K562 (cell line): ENCODE measurements at regions not wholly inside any gene's neighbourhood (a gene's known extent, or its start where the extent isn't known, plus 50 kb on each side); places are given as distances from the start of the nearest gene placed in this dataset.

Experiments used
- ATAC-seq: fragments of 200-7000 bp; cut with Tn5 transposase; 3 replicates; pipeline ENCODE4 v1.9.1; 2020; ENCODE audit warnings: moderate library complexity
- BruUV-seq: library from RNA; stranded (reverse); fragments of 400-500 nt; replicated peaks from 2 replicates; lab custom pipeline; 2021; lab: Mats Ljungman, UMichigan
- CTCF ChIA-PET: fragments of 300-600 bp; formaldehyde crosslinking; extraction: SDS; loops from one replicate; lab custom pipeline; 2021; ENCODE audit warnings: low intra/inter-chr PET ratio; lab: Yijun Ruan, JAX
- POLR2A ChIA-PET: fragments of 300-600, 350-650 bp; sonication (Branson Sonifier 250); formaldehyde crosslinking; extraction: SDS; loops from one replicate; lab custom pipeline; 2021; ENCODE audit warnings: antibody characterized with exemption, inconsistent platforms; lab: Yijun Ruan, JAX
- DNase-seq, 4 experiments: peaks; one replicate each; pipeline versions ENCODE4 v3.0.0 to v3.0.0-alpha.2; 2011 to 2018; ENCODE audit warnings: low spot score in 3 of 4, mixed read lengths in 3 of 4; ENCODE audit errors: extremely low read depth in 1 of 4
- FAIRE-seq: peaks from 2 replicates; lab custom pipeline; 2011; peaks lifted over from hg19 to GRCh38; lab: Jason Lieb, UNC
- H2AFZ ChIP-seq: 2 replicates; pipeline ENCODE4 v1.6.0; 2011; ENCODE audit warnings: low read depth, low read length, control low read depth, inconsistent platforms
- H3K27ac ChIP-seq: fragments of 200-600 bp; 3 replicates; pipeline ENCODE4 v1.8.0; 2011; ENCODE audit warnings: low read depth, mild to moderate bottlenecking, control low read depth, inconsistent platforms, low read length, moderate library complexity, mixed read lengths; ENCODE audit errors: extremely low read depth
- H3K27me3 ChIP-seq, 2 experiments: fragments of 300-600 bp in 1 of 2; 2 replicates in 1 of 2; 3 replicates in 1 of 2; pipeline versions ENCODE4 v1.6.0 to v1.8.0; 2011; ENCODE audit warnings: inconsistent platforms in 2 of 2, low read length in 2 of 2, mild to moderate bottlenecking in 1 of 2, mixed read lengths in 1 of 2, moderate library complexity in 1 of 2; ENCODE audit not compliant: control insufficient read depth in 2 of 2, insufficient read depth in 2 of 2
- H3K36me3 ChIP-seq: fragments of 300-600 bp; 3 replicates; pipeline ENCODE4 v1.8.0; 2011; ENCODE audit warnings: mild to moderate bottlenecking, low read length, inconsistent platforms; ENCODE audit not compliant: control insufficient read depth, insufficient read depth
- H3K4me1 ChIP-seq, 2 experiments: fragments of 200-600 bp in 1 of 2; replicated peaks in 1 of 2; 2 replicates in 1 of 2; 3 replicates in 1 of 2; pipeline versions ENCODE4 v1.5.1 to v1.8.0; 2011; ENCODE audit warnings: inconsistent platforms in 2 of 2, low read length in 2 of 2, mild to moderate bottlenecking in 1 of 2, mixed read lengths in 1 of 2, moderate library complexity in 1 of 2; ENCODE audit not compliant: control insufficient read depth in 2 of 2, insufficient read depth in 2 of 2
- H3K4me2 ChIP-seq: 2 replicates; pipeline ENCODE4 v1.6.1; 2011; ENCODE audit warnings: low read length, control low read depth, inconsistent platforms, mixed read lengths; ENCODE audit not compliant: insufficient read depth
- H3K4me3 ChIP-seq: fragments of 200-600 bp; sonication (generic), shearing (Covaris generic); 2 replicates; pipeline ENCODE4 v1.5.1; 2016; ENCODE audit warnings: control low read depth, inconsistent platforms
- H3K79me2 ChIP-seq: fragments of 200-600 bp; 3 replicates; pipeline ENCODE4 v1.8.0; 2011; ENCODE audit warnings: low read length, inconsistent platforms; ENCODE audit not compliant: control insufficient read depth, insufficient read depth
- H3K9ac ChIP-seq, 2 experiments: 2 replicates each; pipeline versions ENCODE4 v1.6.0 to v1.6.1; 2011; ENCODE audit warnings: low read depth in 2 of 2, low read length in 2 of 2, control low read depth in 1 of 2, inconsistent platforms in 1 of 2, mild to moderate bottlenecking in 1 of 2, mixed read lengths in 1 of 2; ENCODE audit not compliant: insufficient read depth in 1 of 2
- H3K9me1 ChIP-seq: one replicate; pipeline ENCODE4 v1.6.0; 2011; ENCODE audit warnings: inconsistent platforms, mild to moderate bottlenecking, low read length, moderate library complexity; ENCODE audit not compliant: control insufficient read depth, insufficient read depth
- H3K9me3 ChIP-seq: replicated peaks from 2 replicates; pipeline ENCODE4 v1.5.1; 2011; ENCODE audit warnings: low read depth, low read length, inconsistent platforms; ENCODE audit not compliant: control insufficient read depth, insufficient read depth
- H4K20me1 ChIP-seq: replicated peaks from 2 replicates; pipeline ENCODE4 v1.6.1; 2011; ENCODE audit warnings: low read length, inconsistent platforms, mixed read lengths; ENCODE audit not compliant: control insufficient read depth, insufficient read depth
- E2F4 ChIP-seq: sonication (generic); formaldehyde crosslinking; IDR thresholded peaks from 2 replicates; pipeline ENCODE4 v1.8.0; 2022; ENCODE audit warnings: mild to moderate bottlenecking, low read depth, missing genetic modification reagents
- FOXO4 ChIP-seq: fragments of 450-650 bp; formaldehyde crosslinking; IDR thresholded peaks from 2 replicates; pipeline ENCODE4 v1.4.0; 2020; ENCODE audit warnings: mild to moderate bottlenecking, moderate library complexity
- JUND ChIP-seq, 2 experiments: IDR thresholded peaks; 2 replicates in 1 of 2; 3 replicates in 1 of 2; pipeline ENCODE4 v1.6.1; 2011; ENCODE audit warnings: borderline replicate concordance in 2 of 2, low read depth in 2 of 2, low read length in 2 of 2, improper control_type of control experiment in 1 of 2, missing biosample characterization in 1 of 2, missing genetic modification characterization in 1 of 2, missing genetic modification reagents in 1 of 2
- NFRKB ChIP-seq: fragments of 450-650 bp; IDR thresholded peaks from 2 replicates; pipeline ENCODE4 v1.6.1; 2016; ENCODE audit warnings: low read depth
- RREB1 ChIP-seq: fragments of 250-450 bp; sonication (Bioruptor Pico); IDR thresholded peaks from 2 replicates; pipeline ENCODE4 v1.4.0; 2020
- USF2 ChIP-seq: sonication (generic); formaldehyde crosslinking; IDR thresholded peaks from 2 replicates; pipeline ENCODE4 v1.5.0; 2020; ENCODE audit warnings: missing genetic modification reagents
- ZBTB43 ChIP-seq: sonication (generic); formaldehyde crosslinking; IDR thresholded peaks from 2 replicates; pipeline ENCODE4 v1.8.0; 2023; ENCODE audit warnings: mild to moderate bottlenecking, missing genetic modification reagents
- ZNF134 ChIP-seq: fragments of 250-450 bp; sonication (Bioruptor Pico); conservative IDR thresholded peaks from 2 replicates; pipeline ENCODE4 v1.4.0; 2020
- ZNF316 ChIP-seq: fragments of 450-650 bp; IDR thresholded peaks from 2 replicates; pipeline ENCODE4 v1.6.1; 2016
- ZNF408 ChIP-seq: fragments of 250-450 bp; sonication (Bioruptor Pico); IDR thresholded peaks from 2 replicates; pipeline ENCODE4 v1.4.0; 2020; ENCODE audit warnings: low read depth, mild to moderate bottlenecking, moderate library complexity
- WGBS: fragments of 100-300 bp; shearing (Covaris generic); methylation state at CpG from one replicate; pipeline ENCODE4 v1.1.6; 2016; ENCODE audit warnings: low coverage, mixed read lengths; ENCODE audit not compliant: insufficient coverage; ENCODE audit errors: missing lambda C conversion rate; 5-methylcytosine and 5-hydroxymethylcytosine counted together
- in situ Hi-C: fragments of 300-500 bp; cut with MboI; formaldehyde crosslinking; loops from 4 replicates; pipeline ENCODE4 v1.15.0; 2018; ENCODE audit warnings: inconsistent platforms, mixed read lengths
- intact Hi-C: fragments of 100-400 bp; cut with micrococcal nuclease; formaldehyde crosslinking; loops from 2 replicates; pipeline ENCODE4 v1.14.2; 2022

- TF ChIP-seq RREB1 (CRISPR knock-in tag) (no peak), ZNF408 (CRISPR knock-in tag) (no peak), ZNF134 (CRISPR knock-in tag) (peak; percentile 92)
These were observed 72.2 kb upstream of the ALG13 start (continued) for GRCh38 chrX:111608724-111609123.

- no peaks in the 10 kb centered on the region for H3K79me2 ChIP-seq
- FAIRE-seq = no peak
- H2AFZ ChIP-seq = no peak overlapping the region
- no peak for DNase-seq
- H3K27ac ChIP-seq = no peak overlapping the region
- no peaks in the 10 kb centered on the region for H3K27me3 ChIP-seq
- in situ Hi-C loops = no loop called here
- ATAC-seq = no peak
- no peak overlapping the region for H3K4me3 ChIP-seq
- no peaks in the 10 kb centered on the region for H3K36me3 ChIP-seq
- 8% methylated on average over 3 of the region's 3 CpGs for WGBS
- no peak overlapping the region for H3K4me2 ChIP-seq
- no peaks in the 10 kb centered on the region for H3K4me1 ChIP-seq
- intact Hi-C loops = no loop called here
- no peaks in the 10 kb centered on the region for H3K9me1 ChIP-seq
- no peak overlapping the region for H3K9ac ChIP-seq
- H4K20me1 ChIP-seq = no peaks in the 10 kb centered on the region
- no TSS peak for BruUV-seq
- H3K9me3 ChIP-seq = no peaks in the 10 kb centered on the region
- ChIA-PET POLR2A (no interaction called here), CTCF (no interaction called here)
- no peak for TF ChIP-seq E2F4 (CRISPR knock-in tag)
- no peak for TF ChIP-seq ZNF316
- no peak for TF ChIP-seq JUND (IDR thresholded peaks at IDR 0.05; ENCODE audit: borderline replicate concordance, low read depth, low read length)
- no peak for TF ChIP-seq JUND (tag; IDR thresholded peaks at IDR 0.05; ENCODE audit: borderline replicate concordance, low read depth, low read length)
- no peak for TF ChIP-seq NFRKB
- no peak for TF ChIP-seq ZBTB43 (CRISPR knock-in tag)
- no peak for TF ChIP-seq USF2
- no peak for TF ChIP-seq FOXO4 (CRISPR knock-in tag)
These were observed 71.8 kb upstream of the ALG13 start for GRCh38 chrX:111609206-111609605.
